HG03558 (cell line): ENCODE measurements at regions not wholly inside any gene's neighbourhood (a gene's known extent, or its start where the extent isn't known, plus 50 kb on each side); places are given as distances from the start of the nearest gene placed in this dataset.

ENCODE experiments used
- ATAC-seq: cut with Tn5 transposase; IDR thresholded peaks from one replicate; pipeline ENCODE4 v1.9.1; 2021; ENCODE audit warnings: moderate number of reproducible peaks; ENCODE audit not compliant: unreplicated experiment; ENCODE audit errors: extremely low read depth

DNA sequence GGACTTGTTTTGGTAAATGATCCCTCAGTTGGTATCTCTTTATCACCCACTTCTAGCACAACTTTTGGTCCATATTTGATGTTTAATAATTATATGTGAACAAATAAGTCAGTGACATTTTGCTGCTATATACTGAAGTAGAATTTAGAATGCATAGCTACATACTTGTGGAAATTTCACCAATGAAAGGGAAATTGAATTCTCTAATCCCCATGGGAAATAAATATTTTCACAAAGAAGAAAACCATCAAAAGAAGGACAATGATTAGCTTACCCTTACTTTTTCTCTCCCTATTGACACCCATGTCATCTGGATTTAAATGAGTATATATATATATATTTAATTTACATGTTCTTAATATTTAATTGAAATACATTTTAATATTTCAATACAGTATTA is 94.3 kb upstream of the DAB2 start:
- ATAC-seq, result no peak

GRCh38 chr5:39518516-39518915 is 93.7 kb upstream of the DAB2 start:
- no peak for ATAC-seq

DNA sequence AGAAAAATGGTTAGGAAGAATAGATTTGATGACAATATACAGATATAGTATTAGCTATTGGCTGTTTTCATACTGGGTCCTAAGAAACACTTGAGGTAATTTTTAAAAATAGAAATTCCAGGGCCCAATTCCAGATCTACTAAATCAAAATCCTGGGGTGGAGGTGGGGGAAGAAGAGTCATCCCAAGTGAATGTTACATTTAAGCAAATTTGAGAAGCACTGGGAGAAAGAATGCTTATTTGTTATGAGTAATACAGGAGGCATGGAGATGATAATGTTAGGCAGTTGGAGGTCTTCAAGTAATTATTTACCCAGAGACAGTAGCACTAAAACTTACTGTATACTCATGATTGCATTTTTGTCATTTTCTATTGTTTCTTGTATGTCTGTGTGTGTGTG is 93.0 kb upstream of the DAB2 start:
- ATAC-seq, result no peak

DNA sequence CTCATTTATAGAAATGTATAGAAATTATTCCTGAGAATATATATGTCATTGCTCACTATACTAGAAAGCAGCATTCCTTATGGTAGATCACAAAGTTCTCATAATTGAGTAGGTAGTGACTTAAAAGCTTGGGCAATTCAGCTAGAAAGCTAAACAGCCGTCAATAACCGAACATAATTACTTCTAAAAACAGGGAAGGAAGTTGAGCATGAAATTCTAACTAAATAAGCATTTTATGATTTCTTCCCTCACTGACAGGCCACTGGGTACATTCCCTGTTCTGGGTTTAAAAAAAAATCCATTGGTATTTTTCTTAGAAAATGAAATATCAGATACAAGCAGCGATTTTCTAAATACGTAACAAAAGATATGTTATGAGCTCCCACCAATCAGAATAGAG is 91.1 kb upstream of the DAB2 start:
- ATAC-seq, result no peak

GRCh38 chr5:39513236-39513635 is 88.5 kb upstream of the DAB2 start:
- no peak for ATAC-seq

- ATAC-seq, result no peak
These were observed 81.4 kb upstream of the DAB2 start for GRCh38 chr5:39506211-39506610.

- no peak for ATAC-seq
These were observed 81.0 kb upstream of the DAB2 start for GRCh38 chr5:39505791-39506190.

- no peak for ATAC-seq
These were observed 80.6 kb upstream of the DAB2 start for GRCh38 chr5:39505363-39505762.

- ATAC-seq, result no peak
These were observed 78.4 kb upstream of the DAB2 start for GRCh38 chr5:39503155-39503554.

GRCh38 chr5:39502704-39503103 is 77.9 kb upstream of the DAB2 start:
- no peak for ATAC-seq

- no peak for ATAC-seq
These were observed 76.6 kb upstream of the DAB2 start for GRCh38 chr5:39501397-39501796.

- ATAC-seq, result no peak
These were observed 75.9 kb upstream of the DAB2 start for GRCh38 chr5:39500551-39501175.

GRCh38 chr5:39498278-39498952 is 73.6 kb upstream of the DAB2 start:
- ATAC-seq, result no peak

- no peak for ATAC-seq
These were observed 72.5 kb upstream of the DAB2 start for GRCh38 chr5:39497322-39497721.

DNA sequence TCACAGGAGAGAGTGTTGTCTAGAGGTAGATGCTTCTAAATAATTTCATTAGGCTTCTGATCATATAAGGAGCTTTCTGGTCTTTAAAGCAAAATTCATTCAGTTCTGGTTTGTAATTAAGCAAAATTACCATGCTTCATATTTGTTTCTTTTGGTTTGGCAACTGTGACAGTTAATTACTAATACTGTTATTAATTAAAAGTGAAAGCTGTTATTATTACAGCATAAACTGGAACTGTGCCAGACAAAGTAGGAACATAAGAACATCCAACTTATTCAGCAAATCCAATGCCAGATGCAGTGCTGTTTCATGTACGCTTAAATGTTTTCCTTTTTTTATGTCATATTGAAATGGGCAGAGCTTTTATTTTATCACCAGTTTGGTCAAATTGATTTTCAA is 70.4 kb upstream of the DAB2 start:
- no peak for ATAC-seq

DNA sequence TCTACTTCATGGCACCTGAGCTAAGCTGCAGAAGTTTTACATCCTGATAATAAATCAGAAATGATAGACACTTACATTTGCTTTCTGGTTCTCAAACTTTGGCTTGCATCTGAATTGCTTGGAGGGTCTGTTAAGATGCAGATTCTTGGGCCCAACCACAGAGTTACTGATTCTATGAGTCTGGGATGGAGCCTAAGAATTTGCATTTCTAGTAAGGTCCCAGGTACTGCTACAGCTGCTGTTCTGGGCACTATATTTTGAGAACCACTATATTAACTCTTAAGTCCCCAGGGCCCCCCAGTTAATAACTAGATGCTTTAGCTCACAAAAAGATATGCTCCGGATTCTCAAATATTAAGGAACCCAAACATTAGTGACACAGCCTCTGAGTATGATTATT is 69.8 kb upstream of the DAB2 start:
- no peak for ATAC-seq

DNA sequence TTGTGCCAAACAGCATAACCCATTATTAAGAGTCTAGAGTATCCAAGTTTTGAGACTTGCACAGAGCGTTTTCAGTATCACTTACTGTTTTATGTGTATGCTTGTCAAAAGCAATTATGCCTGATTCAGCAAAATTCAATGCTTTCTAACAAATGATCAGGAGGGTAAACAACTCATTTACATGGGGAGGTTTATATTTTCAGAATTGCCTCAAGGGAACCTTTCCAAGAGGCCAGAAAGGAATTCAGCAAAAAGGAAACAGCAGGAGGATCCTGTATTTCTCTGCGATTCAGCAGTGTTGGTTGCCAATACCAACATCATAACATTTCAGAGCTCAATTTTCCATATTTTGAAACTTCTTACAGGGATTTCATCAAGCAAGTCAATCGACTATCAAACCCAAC is 69.3 kb upstream of the DAB2 start:
- ATAC-seq, result no peak

DNA sequence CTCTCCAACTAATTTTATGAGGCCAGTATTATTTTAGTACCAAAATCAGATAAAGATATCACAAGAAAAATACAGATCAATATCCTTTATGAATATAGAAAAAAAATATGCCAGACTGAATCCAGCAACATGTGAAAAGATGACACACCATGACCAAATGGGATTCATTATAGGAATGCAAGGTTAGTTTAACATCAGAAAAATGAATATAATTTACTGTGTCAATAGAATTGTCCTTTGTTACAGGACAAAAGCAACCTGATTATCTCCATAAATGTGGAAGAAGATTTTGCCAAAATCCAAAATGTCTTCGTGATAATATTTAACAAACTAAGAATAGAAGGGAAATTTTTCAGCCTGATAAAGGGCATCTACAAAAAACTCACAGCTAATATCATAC is 66.4 kb upstream of the DAB2 start:
- no peak for ATAC-seq

GRCh38 chr5:39489263-39489662 is 64.5 kb upstream of the DAB2 start:
- no peak for ATAC-seq

DNA sequence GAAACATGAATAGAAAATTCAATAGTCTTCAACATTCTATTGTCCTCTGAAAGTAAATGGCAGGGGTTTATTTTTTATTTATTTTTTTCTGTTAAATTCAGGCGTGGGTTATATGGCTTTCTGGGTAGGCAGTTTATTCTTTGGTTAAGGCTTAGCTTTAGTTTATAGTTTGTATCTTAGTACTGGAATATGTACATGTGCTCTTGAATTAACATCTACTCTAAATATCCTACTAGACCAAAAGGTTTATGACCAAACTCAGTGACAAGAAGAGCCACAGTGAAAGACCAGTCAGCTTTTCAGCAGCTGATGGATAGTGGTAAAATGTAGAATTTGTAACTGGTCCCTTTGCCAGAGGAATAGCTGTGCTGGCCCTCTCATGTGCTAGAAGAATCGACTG is 62.0 kb upstream of the DAB2 start:
- no peak for ATAC-seq

DNA sequence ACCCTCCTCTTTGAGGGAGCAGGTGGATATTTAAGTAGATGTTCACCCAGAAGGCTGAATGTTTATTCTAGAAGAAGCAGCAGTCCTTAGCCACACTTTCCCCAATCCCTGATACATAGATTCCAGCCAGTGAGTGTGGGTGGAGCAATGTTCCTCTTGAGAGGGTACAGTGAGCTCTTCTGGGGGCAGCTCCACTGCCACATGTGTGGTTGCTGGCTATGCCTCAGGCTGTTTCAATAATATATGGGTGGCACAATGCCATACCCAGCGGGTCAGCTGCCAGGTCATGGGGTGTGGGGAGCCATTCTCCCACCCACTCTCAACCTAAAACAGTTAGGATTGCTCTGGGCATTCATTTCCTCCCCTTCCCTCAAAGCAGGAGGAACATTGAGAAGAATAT is 61.6 kb upstream of the DAB2 start:
- ATAC-seq, result no peak

DNA sequence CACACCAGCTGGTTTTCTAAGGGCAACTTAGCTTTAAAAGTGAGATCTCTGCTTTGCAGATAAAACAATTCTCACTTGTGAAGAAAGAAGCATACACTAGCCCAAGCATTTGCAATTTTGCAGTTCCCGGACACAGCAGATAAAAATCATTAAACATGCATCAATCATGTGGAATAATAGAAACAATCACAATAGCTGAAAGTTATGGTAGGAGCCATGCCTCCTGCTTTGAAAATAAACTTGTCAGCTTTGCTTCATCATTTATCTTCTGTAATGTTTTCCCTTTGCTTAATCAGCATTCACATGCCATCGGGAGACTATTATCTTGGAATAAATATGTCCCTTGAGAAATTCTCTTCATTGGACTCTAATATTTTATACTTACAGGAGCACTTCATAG is 60.3 kb upstream of the DAB2 start:
- no peak for ATAC-seq
